ENCODE measurements at regions not wholly inside any gene's neighbourhood (a gene's known extent, or its start where the extent isn't known, plus 50 kb on each side); places are given as distances from the start of the nearest gene placed in this dataset.
A peak's percentile ranks its signal among the peaks of the same experiment; 100 is the strongest.
"Not testable (repeated sequence)": the region's sequence is repeated elsewhere in the genome, so short reads cannot be mapped to it uniquely, and the experiment has no call there.

GRCh38 chr5:160493806-160494338, 72.2 kb downstream of the PTTG1 start:
- no peak for FAIRE-seq
- no peak for TF ChIP-seq PAX5 (IDR thresholded peaks at IDR 0.05; ENCODE audit: insufficient read depth, low read length, severe bottlenecking)
- TF ChIP-seq SPI1 (IDR thresholded peaks at IDR 0.05; ENCODE audit: low read depth, low read length), result no peak
- no peak for TF ChIP-seq POU2F2 (IDR thresholded peaks at IDR 0.05; ENCODE audit: low read depth, low read length)
- TF ChIP-seq POLR2A (IDR thresholded peaks at IDR 0.05; ENCODE audit: low read depth, low read length), result no peak
- no peak for TF ChIP-seq TAF1 (IDR thresholded peaks at IDR 0.05; ENCODE audit: low read depth, low read length)
- TF ChIP-seq POLR2AphosphoS5 (IDR thresholded peaks at IDR 0.05; ENCODE audit: low read depth, low read length), result no peak
- DNase-seq (ENCODE audit: insufficient read length, low spot score), result no peak

GRCh38 chr5:160494451-160494850, 72.8 kb downstream of the PTTG1 start:
- DNase-seq (ENCODE audit: insufficient read length, low spot score) (no peak), FAIRE-seq (no peak)
- TF ChIP-seq SPI1 (IDR thresholded peaks at IDR 0.05; ENCODE audit: low read depth, low read length), result no peak
- no peak for TF ChIP-seq POLR2AphosphoS5 (IDR thresholded peaks at IDR 0.05; ENCODE audit: low read depth, low read length)
- TF ChIP-seq POLR2A (IDR thresholded peaks at IDR 0.05; ENCODE audit: low read depth, low read length), result no peak
- TF ChIP-seq PAX5 (IDR thresholded peaks at IDR 0.05; ENCODE audit: insufficient read depth, low read length, severe bottlenecking), result no peak
- no peak for TF ChIP-seq TAF1 (IDR thresholded peaks at IDR 0.05; ENCODE audit: low read depth, low read length)
- no peak for TF ChIP-seq POU2F2 (IDR thresholded peaks at IDR 0.05; ENCODE audit: low read depth, low read length)

- FAIRE-seq (peak; percentile 84), DNase-seq (ENCODE audit: insufficient read length, low spot score) (no peak)
- TF ChIP-seq POLR2A (IDR thresholded peaks at IDR 0.05; ENCODE audit: low read depth, low read length) (no peak), SPI1 (IDR thresholded peaks at IDR 0.05; ENCODE audit: low read depth, low read length) (no peak), PAX5 (IDR thresholded peaks at IDR 0.05; ENCODE audit: insufficient read depth, low read length, severe bottlenecking) (no peak), POLR2AphosphoS5 (IDR thresholded peaks at IDR 0.05; ENCODE audit: low read depth, low read length) (no peak), TAF1 (IDR thresholded peaks at IDR 0.05; ENCODE audit: low read depth, low read length) (no peak), POU2F2 (IDR thresholded peaks at IDR 0.05; ENCODE audit: low read depth, low read length) (no peak)
Measured at GRCh38 chr5:160496334-160496733, 74.7 kb downstream of the PTTG1 start.

- no peak for TF ChIP-seq POLR2AphosphoS5 (IDR thresholded peaks at IDR 0.05; ENCODE audit: low read depth, low read length)
- no peak for TF ChIP-seq TAF1 (IDR thresholded peaks at IDR 0.05; ENCODE audit: low read depth, low read length)
- TF ChIP-seq SPI1 (IDR thresholded peaks at IDR 0.05; ENCODE audit: low read depth, low read length), result no peak
- no peak for TF ChIP-seq POU2F2 (IDR thresholded peaks at IDR 0.05; ENCODE audit: low read depth, low read length)
- no peak for TF ChIP-seq PAX5 (IDR thresholded peaks at IDR 0.05; ENCODE audit: insufficient read depth, low read length, severe bottlenecking)
- TF ChIP-seq POLR2A (IDR thresholded peaks at IDR 0.05; ENCODE audit: low read depth, low read length), result no peak
- DNase-seq (ENCODE audit: insufficient read length, low spot score), result no peak
- FAIRE-seq, result no peak
Measured at GRCh38 chr5:160496784-160497183, 75.1 kb downstream of the PTTG1 start.

- no peak for DNase-seq (ENCODE audit: insufficient read length, low spot score)
- FAIRE-seq, result no peak
- TF ChIP-seq TAF1 (IDR thresholded peaks at IDR 0.05; ENCODE audit: low read depth, low read length) (no peak), PAX5 (IDR thresholded peaks at IDR 0.05; ENCODE audit: insufficient read depth, low read length, severe bottlenecking) (no peak), POU2F2 (IDR thresholded peaks at IDR 0.05; ENCODE audit: low read depth, low read length) (no peak), SPI1 (IDR thresholded peaks at IDR 0.05; ENCODE audit: low read depth, low read length) (no peak), POLR2AphosphoS5 (IDR thresholded peaks at IDR 0.05; ENCODE audit: low read depth, low read length) (no peak), POLR2A (IDR thresholded peaks at IDR 0.05; ENCODE audit: low read depth, low read length) (no peak)
Measured at GRCh38 chr5:160497878-160498277, 76.2 kb downstream of the PTTG1 start.

- DNase-seq (ENCODE audit: insufficient read length, low spot score); FAIRE-seq: not testable (repeated sequence)
Measured at GRCh38 chr5:160498441-160499043, 76.9 kb downstream of the PTTG1 start.

GRCh38 chr5:160500786-160501779, 79.4 kb downstream of the PTTG1 start:
- FAIRE-seq (peak; percentile 26), DNase-seq (ENCODE audit: insufficient read length, low spot score) (no peak)
- TF ChIP-seq POU2F2 (IDR thresholded peaks at IDR 0.05; ENCODE audit: low read depth, low read length), result no peak
- TF ChIP-seq PAX5 (IDR thresholded peaks at IDR 0.05; ENCODE audit: insufficient read depth, low read length, severe bottlenecking), result no peak
- no peak for TF ChIP-seq TAF1 (IDR thresholded peaks at IDR 0.05; ENCODE audit: low read depth, low read length)
- TF ChIP-seq POLR2AphosphoS5 (IDR thresholded peaks at IDR 0.05; ENCODE audit: low read depth, low read length), result no peak
- TF ChIP-seq POLR2A (IDR thresholded peaks at IDR 0.05; ENCODE audit: low read depth, low read length), result no peak
- TF ChIP-seq SPI1 (IDR thresholded peaks at IDR 0.05; ENCODE audit: low read depth, low read length), result peak; percentile 78

- FAIRE-seq (no peak), DNase-seq (ENCODE audit: insufficient read length, low spot score) (no peak)
- TF ChIP-seq POLR2AphosphoS5 (IDR thresholded peaks at IDR 0.05; ENCODE audit: low read depth, low read length) (no peak), SPI1 (IDR thresholded peaks at IDR 0.05; ENCODE audit: low read depth, low read length) (no peak), TAF1 (IDR thresholded peaks at IDR 0.05; ENCODE audit: low read depth, low read length) (no peak), POU2F2 (IDR thresholded peaks at IDR 0.05; ENCODE audit: low read depth, low read length) (no peak), PAX5 (IDR thresholded peaks at IDR 0.05; ENCODE audit: insufficient read depth, low read length, severe bottlenecking) (no peak), POLR2A (IDR thresholded peaks at IDR 0.05; ENCODE audit: low read depth, low read length) (no peak)
Measured at GRCh38 chr5:160504906-160505305, 83.3 kb downstream of the PTTG1 start.
